ENCODE measurements at regions not wholly inside any gene's neighbourhood (a gene's known extent, or its start where the extent isn't known, plus 50 kb on each side); places are given as distances from the start of the nearest gene placed in this dataset.

DNA sequence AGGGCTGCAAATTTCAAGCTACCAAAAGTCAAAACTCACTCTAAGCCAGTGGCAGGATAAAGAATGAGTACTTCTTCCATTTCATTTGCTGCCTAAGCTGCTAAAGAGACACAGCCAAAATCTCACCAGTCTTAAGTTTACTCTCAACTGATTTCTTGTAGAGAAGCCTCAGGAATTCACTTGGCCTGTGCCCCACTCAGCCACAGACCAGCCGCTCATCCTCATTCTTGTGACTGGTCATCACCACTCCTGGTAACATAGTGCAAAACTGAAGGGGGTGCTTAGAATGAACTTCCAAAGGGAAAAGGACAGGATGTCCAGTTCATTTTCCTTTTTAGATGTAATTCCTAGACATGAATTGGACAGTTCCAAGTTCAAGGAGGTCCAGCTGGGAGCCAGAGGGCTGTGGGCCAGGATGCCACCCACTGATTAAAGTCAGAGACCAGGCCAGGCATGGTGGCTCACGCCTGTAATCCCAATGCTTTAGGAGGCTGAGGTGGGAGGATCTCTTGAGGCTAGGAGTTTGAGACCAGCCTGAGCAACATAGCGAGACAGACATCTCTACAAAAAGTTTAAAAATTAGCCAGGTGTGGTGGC is 72.7 kb upstream of the RANBP3L start:
- TF ChIP-seq, protein P1, sequence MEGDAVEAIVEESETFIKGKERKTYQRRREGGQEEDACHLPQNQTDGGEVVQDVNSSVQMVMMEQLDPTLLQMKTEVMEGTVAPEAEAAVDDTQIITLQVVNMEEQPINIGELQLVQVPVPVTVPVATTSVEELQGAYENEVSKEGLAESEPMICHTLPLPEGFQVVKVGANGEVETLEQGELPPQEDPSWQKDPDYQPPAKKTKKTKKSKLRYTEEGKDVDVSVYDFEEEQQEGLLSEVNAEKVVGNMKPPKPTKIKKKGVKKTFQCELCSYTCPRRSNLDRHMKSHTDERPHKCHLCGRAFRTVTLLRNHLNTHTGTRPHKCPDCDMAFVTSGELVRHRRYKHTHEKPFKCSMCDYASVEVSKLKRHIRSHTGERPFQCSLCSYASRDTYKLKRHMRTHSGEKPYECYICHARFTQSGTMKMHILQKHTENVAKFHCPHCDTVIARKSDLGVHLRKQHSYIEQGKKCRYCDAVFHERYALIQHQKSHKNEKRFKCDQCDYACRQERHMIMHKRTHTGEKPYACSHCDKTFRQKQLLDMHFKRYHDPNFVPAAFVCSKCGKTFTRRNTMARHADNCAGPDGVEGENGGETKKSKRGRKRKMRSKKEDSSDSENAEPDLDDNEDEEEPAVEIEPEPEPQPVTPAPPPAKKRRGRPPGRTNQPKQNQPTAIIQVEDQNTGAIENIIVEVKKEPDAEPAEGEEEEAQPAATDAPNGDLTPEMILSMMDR (IDR thresholded peaks at IDR 0.05): no peak
- TF ChIP-seq EZH2phosphoT487 (IDR thresholded peaks at IDR 0.05) (no peak), EZH2 (IDR thresholded peaks at IDR 0.05) (no peak)

Measured in neural progenitor cell (in vitro differentiated cells).